ENCODE measurements at regions not wholly inside any gene's neighbourhood (a gene's known extent, or its start where the extent isn't known, plus 50 kb on each side); places are given as distances from the start of the nearest gene placed in this dataset.

DNA sequence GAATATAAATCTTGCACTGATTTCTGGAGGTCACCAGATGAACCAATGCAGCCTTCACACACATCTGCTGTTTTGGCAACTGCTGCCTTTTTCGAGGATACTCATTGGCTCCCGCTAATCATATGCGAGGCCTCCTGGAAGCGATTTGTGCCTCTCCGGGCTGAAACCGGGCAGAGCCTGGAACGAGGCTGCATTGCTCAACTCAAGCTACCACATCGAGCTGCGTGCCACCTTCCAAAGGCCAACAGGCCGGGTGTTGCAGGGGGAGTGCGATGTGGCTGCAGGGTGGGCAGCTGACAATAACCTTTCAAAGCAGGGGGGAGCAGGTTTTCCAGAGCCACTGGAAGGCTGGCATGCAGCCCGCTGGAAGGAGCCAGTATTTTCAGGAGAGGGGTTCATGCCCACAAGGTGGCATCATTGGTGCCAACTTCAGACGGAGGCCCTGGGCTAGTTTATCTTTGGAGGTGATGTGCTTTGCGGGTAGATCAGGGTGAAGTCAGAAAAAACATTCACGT, 122.6 kb upstream of the IFNGR1 start (continued):
- no peak for TF ChIP-seq EP300 (IDR thresholded peaks at IDR 0.05; ENCODE audit: borderline replicate concordance in 1 of 2, low read depth in 2 of 2, low read length in 2 of 2)
- TF ChIP-seq TBP (IDR thresholded peaks at IDR 0.05; ENCODE audit: low read depth, low read length): no peak
- no peak for TF ChIP-seq CBX8 (IDR thresholded peaks at IDR 0.05; ENCODE audit: borderline replicate concordance, low read depth, low read length)
- peak; percentile 47 to 52 for TF ChIP-seq RAD21 (IDR thresholded peaks at IDR 0.05 in 1 of 2, conservative IDR thresholded peaks at IDR 0.05 in 1 of 2; ENCODE audit: low read depth in 2 of 2, low read length in 2 of 2)
- no peak for TF ChIP-seq NANOG (IDR thresholded peaks at IDR 0.05; ENCODE audit: insufficient read depth, low read depth, low read length, poor library complexity, severe bottlenecking)
- TF ChIP-seq SP1 (IDR thresholded peaks at IDR 0.05; ENCODE audit: low read depth, low read length): 0 out of 2 replicates have a peak, but pooled peaks have one; percentile 9
- no peak for TF ChIP-seq JUN (IDR thresholded peaks at IDR 0.05; ENCODE audit: low read depth, low read length)
- TF ChIP-seq SP2 (IDR thresholded peaks at IDR 0.05; ENCODE audit: low read length): no peak
- TF ChIP-seq CEBPB (IDR thresholded peaks at IDR 0.05; ENCODE audit: low read depth, low read length): 0 out of 2 replicates have a peak, but pooled peaks have one; percentile 32
- TF ChIP-seq POU5F1 (IDR thresholded peaks at IDR 0.05; ENCODE audit: low read depth, low read length): no peak
- no peak for TF ChIP-seq PHF8 (conservative IDR thresholded peaks at IDR 0.05; ENCODE audit: low read depth, low read length)
- TF ChIP-seq EZH2 (IDR thresholded peaks at IDR 0.05; ENCODE audit: low read depth, low read length, severe bottlenecking): no peak

All from H1 (cell line).